Neutrophil (primary cell): ENCODE measurements at regions not wholly inside any gene's neighbourhood (a gene's known extent, or its start where the extent isn't known, plus 50 kb on each side); places are given as distances from the start of the nearest gene placed in this dataset.
"Not testable (repeated sequence)": the region's sequence is repeated elsewhere in the genome, so short reads cannot be mapped to it uniquely, and the experiment has no call there.

Source experiments
- H3K27ac ChIP-seq: fragments of 200-600 bp; sonication (generic); 2 replicates; pipeline ENCODE4 v1.5.1; 2016; ENCODE audit warnings: mild to moderate bottlenecking, moderate library complexity
- H3K27me3 ChIP-seq: fragments of 200-600 bp; sonication (generic); 2 replicates; pipeline ENCODE4 v1.6.0; 2016; ENCODE audit warnings: mild to moderate bottlenecking
- H3K36me3 ChIP-seq: fragments of 200-600 bp; sonication (generic); 2 replicates; pipeline ENCODE4 v1.5.1; 2017
- H3K4me1 ChIP-seq, 2 experiments: fragments of 200-600 bp in 1 of 2; sonication (generic) in 1 of 2; 1 replicate in 1 of 2; 2 replicates in 1 of 2; pipeline versions ENCODE4 v1.5.1 to v1.6.1; 2013 to 2016; ENCODE audit warnings: low read depth in 1 of 2, low read length in 1 of 2, mild to moderate bottlenecking in 1 of 2, moderate library complexity in 1 of 2; ENCODE audit not compliant: control insufficient read depth in 1 of 2, insufficient read depth in 1 of 2
- H3K4me3 ChIP-seq, 2 experiments: fragments of 200-600 bp in 1 of 2; sonication (generic) in 1 of 2; 1 replicate in 1 of 2; 2 replicates in 1 of 2; pipeline ENCODE4 v1.5.1; 2013 to 2016; ENCODE audit warnings: low read depth in 1 of 2, low read length in 1 of 2, mild to moderate bottlenecking in 1 of 2, moderate library complexity in 1 of 2
- H3K9me3 ChIP-seq: fragments of 200-600 bp; sonication (generic); 2 replicates; pipeline ENCODE4 v1.5.1; 2016
- TF ChIP-seq, protein P1 (sequence below): fragments of 200-600 bp; sonication (generic); IDR thresholded peaks from 2 replicates; pipeline ENCODE4 v1.5.1; 2016; ENCODE audit warnings: antibody characterized with exemption

DNA sequence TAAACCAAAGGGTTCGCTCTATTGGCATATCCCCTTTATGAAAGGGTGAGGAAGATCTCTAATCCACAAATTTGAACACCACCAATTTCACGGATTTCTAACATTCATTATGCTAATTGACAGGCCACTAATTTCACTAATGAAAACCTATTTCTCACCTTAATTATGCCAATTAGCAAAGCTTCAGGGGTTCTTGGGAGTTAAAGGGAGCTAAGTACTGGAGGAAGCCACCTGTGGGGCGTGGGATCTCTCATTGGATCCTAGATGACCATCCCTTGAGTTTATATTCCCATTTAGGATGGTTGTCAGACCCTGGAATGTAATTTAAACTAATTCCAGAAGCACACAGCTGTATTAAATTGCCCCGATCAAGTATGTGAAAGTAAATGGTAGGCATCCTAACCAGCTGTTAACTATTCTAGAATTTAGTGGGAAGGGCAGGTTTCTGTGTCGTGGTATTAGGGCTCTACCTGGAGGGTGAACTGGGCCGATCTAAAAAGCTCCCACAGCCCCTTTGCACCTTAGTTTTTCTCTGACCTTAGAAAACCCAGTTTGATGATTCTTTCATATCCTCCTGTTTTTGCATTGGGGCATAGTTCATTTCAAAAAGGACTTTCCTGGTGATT is 77.1 kb downstream of the C9orf152 start:
- Histone ChIP-seq H3K9me3 (no peaks in the 10 kb centered on the region), H3K4me3 (no peak overlapping the region), H3K27me3 (no peaks in the 10 kb centered on the region), H3K36me3 (no peaks in the 10 kb centered on the region), H3K27ac (no peak overlapping the region), H3K4me1 (peaks cover 41 to 61% of the 10 kb centered on the region in 2 experiments)
- TF ChIP-seq, protein P1, sequence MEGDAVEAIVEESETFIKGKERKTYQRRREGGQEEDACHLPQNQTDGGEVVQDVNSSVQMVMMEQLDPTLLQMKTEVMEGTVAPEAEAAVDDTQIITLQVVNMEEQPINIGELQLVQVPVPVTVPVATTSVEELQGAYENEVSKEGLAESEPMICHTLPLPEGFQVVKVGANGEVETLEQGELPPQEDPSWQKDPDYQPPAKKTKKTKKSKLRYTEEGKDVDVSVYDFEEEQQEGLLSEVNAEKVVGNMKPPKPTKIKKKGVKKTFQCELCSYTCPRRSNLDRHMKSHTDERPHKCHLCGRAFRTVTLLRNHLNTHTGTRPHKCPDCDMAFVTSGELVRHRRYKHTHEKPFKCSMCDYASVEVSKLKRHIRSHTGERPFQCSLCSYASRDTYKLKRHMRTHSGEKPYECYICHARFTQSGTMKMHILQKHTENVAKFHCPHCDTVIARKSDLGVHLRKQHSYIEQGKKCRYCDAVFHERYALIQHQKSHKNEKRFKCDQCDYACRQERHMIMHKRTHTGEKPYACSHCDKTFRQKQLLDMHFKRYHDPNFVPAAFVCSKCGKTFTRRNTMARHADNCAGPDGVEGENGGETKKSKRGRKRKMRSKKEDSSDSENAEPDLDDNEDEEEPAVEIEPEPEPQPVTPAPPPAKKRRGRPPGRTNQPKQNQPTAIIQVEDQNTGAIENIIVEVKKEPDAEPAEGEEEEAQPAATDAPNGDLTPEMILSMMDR, result no peak

DNA sequence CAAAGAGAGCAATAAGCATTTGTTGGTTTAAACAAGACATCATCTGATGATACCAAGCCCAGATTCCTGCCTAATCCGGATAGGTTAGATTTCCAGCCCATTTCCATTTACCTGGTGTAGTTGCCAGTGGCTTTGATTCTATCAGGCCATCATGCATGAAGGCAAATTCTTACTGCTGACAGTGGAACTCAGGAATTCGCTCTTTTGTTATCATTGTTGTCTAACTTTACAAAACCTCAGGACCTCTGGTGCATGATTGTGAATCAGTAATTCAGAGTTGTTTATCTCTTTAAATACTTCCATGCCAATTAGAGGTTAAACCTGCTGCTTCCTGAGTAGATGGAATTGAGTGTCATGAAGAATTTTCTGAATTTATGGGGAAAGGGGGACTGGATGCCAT is 76.5 kb downstream of the C9orf152 start:
- Histone ChIP-seq H3K4me1 (peaks cover 35 to 55% of the 10 kb centered on the region in 2 experiments), H3K27ac (no peak overlapping the region), H3K27me3 (no peaks in the 10 kb centered on the region), H3K36me3 (no peaks in the 10 kb centered on the region), H3K9me3 (no peaks in the 10 kb centered on the region), H3K4me3 (no peak overlapping the region)
- TF ChIP-seq, protein P1, result no peak

DNA sequence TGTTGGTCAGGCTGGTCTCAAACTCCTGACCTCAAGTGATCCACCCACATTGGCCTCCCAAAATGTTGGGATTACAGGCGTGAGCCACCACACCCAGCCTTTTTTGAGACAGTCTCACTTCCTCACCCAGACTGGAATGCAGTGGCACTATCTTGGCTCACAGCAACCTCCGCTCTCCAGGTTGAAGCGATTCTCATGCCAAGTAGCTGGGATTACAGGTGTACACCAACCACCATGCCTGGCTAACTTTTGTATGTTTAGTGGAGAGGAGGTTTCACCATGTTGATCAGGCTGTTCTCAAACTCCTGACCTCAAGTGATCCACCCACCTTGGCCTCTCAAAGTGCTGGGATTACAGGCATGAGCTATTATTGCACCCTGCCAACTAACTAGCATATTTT is 75.4 kb downstream of the C9orf152 start:
- H3K27ac ChIP-seq, H3K4me3 ChIP-seq, H3K27me3 ChIP-seq, H3K36me3 ChIP-seq, H3K9me3 ChIP-seq: not testable (repeated sequence)
- H3K4me1 ChIP-seq, result peaks cover 25 to 45% of the 10 kb centered on the region in 2 experiments

DNA sequence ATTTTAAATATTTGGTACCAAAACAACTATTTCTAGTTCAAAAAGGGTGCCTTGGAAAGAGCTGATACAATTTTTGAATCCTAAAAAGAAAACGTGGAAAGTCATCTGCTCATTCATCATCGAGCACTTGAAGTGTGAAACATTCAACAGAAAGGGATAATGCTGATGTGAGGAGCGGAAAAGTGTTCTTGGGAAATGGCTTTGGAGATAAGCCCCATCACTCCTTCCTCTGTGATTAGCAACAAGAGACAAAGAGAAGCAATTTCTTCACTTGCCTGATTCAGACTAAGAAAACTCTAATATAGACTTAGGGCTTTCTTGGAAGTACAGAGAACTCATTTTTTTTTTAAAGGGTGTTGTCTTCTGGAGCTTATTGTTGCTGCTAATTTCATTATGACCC is 74.9 kb downstream of the C9orf152 start:
- H3K9me3 ChIP-seq, result no peaks in the 10 kb centered on the region
- H3K36me3 ChIP-seq, result no peaks in the 10 kb centered on the region
- H3K27me3 ChIP-seq, result no peaks in the 10 kb centered on the region
- no peak overlapping the region for H3K4me3 ChIP-seq
- H3K27ac ChIP-seq, result no peak overlapping the region
- TF ChIP-seq, protein P1, result no peak
- peaks cover 19 to 40% of the 10 kb centered on the region in 2 experiments for H3K4me1 ChIP-seq

DNA sequence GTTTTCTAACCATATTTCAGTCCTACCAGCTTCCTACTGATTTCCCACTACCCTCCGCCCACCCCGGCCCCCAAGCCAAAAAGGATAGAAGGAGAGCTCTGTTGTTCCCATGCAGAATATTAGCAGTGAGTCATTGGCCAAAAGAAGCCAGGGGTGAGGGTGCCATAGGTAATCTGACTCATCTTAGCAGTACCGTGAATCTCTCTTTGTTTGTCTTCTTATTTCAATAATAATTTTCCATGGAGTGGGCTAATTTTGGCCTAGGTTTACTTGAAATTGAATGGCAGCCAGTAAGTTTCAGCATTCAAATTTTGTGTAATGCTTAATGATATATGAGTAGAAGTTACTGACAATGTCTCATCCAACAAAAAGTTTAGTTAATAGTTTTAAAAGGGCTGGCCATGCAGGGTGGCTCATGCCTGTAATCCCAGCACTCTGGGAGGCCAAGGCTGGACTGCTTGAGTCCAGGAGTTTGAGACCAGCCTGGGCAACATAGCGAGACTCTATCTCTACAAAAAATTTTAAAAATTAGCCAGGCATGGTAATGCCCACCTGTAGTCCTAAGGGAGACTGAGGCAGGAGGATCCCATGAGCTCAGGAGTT is 74.2 kb downstream of the C9orf152 start:
- Histone ChIP-seq H3K27ac (no peak overlapping the region), H3K4me3 (no peak overlapping the region), H3K36me3 (no peaks in the 10 kb centered on the region), H3K9me3 (no peaks in the 10 kb centered on the region), H3K27me3 (no peaks in the 10 kb centered on the region), H3K4me1 (peaks cover 14 to 33% of the 10 kb centered on the region in 2 experiments)
- TF ChIP-seq, protein P1, result no peak

DNA sequence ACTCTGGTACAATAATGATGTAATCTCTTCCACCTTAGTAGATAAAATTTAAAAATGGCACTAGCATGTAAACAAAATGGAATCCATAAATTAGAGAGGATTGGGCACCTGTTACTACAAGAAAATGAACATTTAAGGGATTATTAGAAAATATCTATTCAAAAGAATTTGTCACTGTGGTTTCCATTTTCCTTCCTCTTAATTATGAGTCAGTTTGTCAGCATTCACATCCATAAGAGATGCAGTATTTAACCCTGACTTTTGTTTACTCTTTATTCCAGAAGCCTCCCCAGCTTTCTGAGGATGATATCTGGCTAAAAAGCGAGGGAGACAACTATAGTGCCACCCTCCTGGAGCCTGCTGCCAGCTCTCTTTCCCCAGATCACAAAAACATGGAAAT is 72.1 kb downstream of the C9orf152 start:
- Histone ChIP-seq H3K9me3 (no peaks in the 10 kb centered on the region), H3K27ac (no peak overlapping the region), H3K36me3 (no peaks in the 10 kb centered on the region), H3K4me3 (no peak overlapping the region), H3K4me1 (peaks cover 5 to 12% of the 10 kb centered on the region in 2 experiments), H3K27me3 (no peaks in the 10 kb centered on the region)
- TF ChIP-seq, protein P1, result no peak
